ENCODE measurements at regions not wholly inside any gene's neighbourhood (a gene's known extent, or its start where the extent isn't known, plus 50 kb on each side); places are given as distances from the start of the nearest gene placed in this dataset.

DNA sequence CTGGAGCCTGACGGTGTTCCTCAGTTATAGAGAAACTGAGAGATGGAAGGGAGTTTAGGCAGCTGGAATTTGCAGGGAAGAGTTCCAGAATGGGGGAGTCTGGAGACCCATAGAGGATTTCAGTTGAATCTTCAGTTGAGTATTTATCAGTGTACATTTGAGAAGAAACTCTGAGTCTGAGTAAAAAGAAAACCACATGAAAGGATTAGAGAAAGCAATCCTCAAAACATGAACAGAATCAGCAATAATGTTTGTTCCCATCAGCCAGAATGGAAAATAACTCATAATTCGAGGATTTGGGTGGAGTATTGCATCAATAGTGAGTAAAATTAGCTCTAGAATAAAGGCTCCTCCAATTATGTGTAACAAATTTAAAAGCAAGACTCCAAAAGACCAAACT lies 130.0 kb upstream of the AHR start:
- TF ChIP-seq, protein P1, sequence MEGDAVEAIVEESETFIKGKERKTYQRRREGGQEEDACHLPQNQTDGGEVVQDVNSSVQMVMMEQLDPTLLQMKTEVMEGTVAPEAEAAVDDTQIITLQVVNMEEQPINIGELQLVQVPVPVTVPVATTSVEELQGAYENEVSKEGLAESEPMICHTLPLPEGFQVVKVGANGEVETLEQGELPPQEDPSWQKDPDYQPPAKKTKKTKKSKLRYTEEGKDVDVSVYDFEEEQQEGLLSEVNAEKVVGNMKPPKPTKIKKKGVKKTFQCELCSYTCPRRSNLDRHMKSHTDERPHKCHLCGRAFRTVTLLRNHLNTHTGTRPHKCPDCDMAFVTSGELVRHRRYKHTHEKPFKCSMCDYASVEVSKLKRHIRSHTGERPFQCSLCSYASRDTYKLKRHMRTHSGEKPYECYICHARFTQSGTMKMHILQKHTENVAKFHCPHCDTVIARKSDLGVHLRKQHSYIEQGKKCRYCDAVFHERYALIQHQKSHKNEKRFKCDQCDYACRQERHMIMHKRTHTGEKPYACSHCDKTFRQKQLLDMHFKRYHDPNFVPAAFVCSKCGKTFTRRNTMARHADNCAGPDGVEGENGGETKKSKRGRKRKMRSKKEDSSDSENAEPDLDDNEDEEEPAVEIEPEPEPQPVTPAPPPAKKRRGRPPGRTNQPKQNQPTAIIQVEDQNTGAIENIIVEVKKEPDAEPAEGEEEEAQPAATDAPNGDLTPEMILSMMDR (IDR thresholded peaks at IDR 0.05 in 8 of 11, conservative IDR thresholded peaks at IDR 0.05 in 3 of 11), result no peak
- TF ChIP-seq POLR2A (IDR thresholded peaks at IDR 0.05), result no peak

Data from spleen (tissue), 7 donors.